Liver (tissue), 7 donors: ENCODE measurements at regions not wholly inside any gene's neighbourhood (a gene's known extent, or its start where the extent isn't known, plus 50 kb on each side); places are given as distances from the start of the nearest gene placed in this dataset.

Experiments
- DNase-seq: peaks from one replicate; pipeline ENCODE4 v3.0.0-alpha.2; 2017; ENCODE audit warnings: low spot score
- H3K27ac ChIP-seq, 2 donors: one replicate each; pipeline ENCODE4 v1.7.0; 2013; ENCODE audit warnings: inconsistent platforms in 2 of 2, low read length in 2 of 2, control low read depth in 1 of 2, low read depth in 1 of 2, mild to moderate bottlenecking in 1 of 2
- H3K27me3 ChIP-seq, 4 donors: one replicate each; pipeline versions ENCODE4 v1.6.1 to v1.7.0; 2013; ENCODE audit warnings: low read length in 3 of 4, inconsistent platforms in 1 of 4, mild to moderate bottlenecking in 1 of 4, moderate library complexity in 1 of 4; ENCODE audit not compliant: control insufficient read depth in 4 of 4, insufficient read depth in 4 of 4
- H3K36me3 ChIP-seq, 4 donors: one replicate each; pipeline versions ENCODE4 v1.6.1 to v1.7.0; 2013; ENCODE audit warnings: low read length in 3 of 4, mild to moderate bottlenecking in 3 of 4, low read depth in 1 of 4, moderate library complexity in 1 of 4; ENCODE audit not compliant: control insufficient read depth in 4 of 4, insufficient read depth in 3 of 4
- H3K4me1 ChIP-seq, 4 donors: one replicate each; pipeline versions ENCODE4 v1.6.1 to v1.7.0; 2013; ENCODE audit warnings: low read length in 3 of 4, mild to moderate bottlenecking in 3 of 4, moderate library complexity in 1 of 4; ENCODE audit not compliant: control insufficient read depth in 4 of 4, insufficient read depth in 4 of 4
- H3K4me3 ChIP-seq, 3 donors: one replicate each; pipeline versions ENCODE4 v1.6.1 to v1.7.0; 2013; ENCODE audit warnings: low read length in 3 of 3, control low read depth in 1 of 3, low read depth in 1 of 3, mild to moderate bottlenecking in 1 of 3
- H3K9ac ChIP-seq, 2 donors: one replicate each; pipeline ENCODE4 v1.7.0; 2013; ENCODE audit warnings: low read length in 2 of 2, mild to moderate bottlenecking in 2 of 2, moderate library complexity in 2 of 2, control low read depth in 1 of 2, low read depth in 1 of 2
- H3K9me3 ChIP-seq, 4 donors: one replicate each; pipeline versions ENCODE4 v1.6.1 to v1.7.0; 2013; ENCODE audit warnings: low read length in 3 of 4; ENCODE audit not compliant: control insufficient read depth in 4 of 4
- EGR1 ChIP-seq, 2 donors: IDR thresholded peaks; 2 replicates each; pipeline ENCODE4 v1.6.1; 2016 to 2018; ENCODE audit warnings: antibody characterized with exemption in 2 of 2, low read depth in 2 of 2
- FOXA1 ChIP-seq: IDR thresholded peaks from 2 replicates; pipeline ENCODE4 v1.6.1; 2016; ENCODE audit warnings: antibody characterized with exemption
- FOXA2 ChIP-seq: IDR thresholded peaks from 2 replicates; pipeline ENCODE4 v1.6.1; 2016; ENCODE audit warnings: antibody characterized with exemption
- GABPA ChIP-seq, 2 donors: IDR thresholded peaks in 1 of 2; conservative IDR thresholded peaks in 1 of 2; 2 replicates each; pipeline ENCODE4 v1.6.1; 2016; ENCODE audit warnings: antibody characterized with exemption in 2 of 2, mild to moderate bottlenecking in 1 of 2, moderate library complexity in 1 of 2
- HNF4A ChIP-seq, 2 donors: conservative IDR thresholded peaks; 2 replicates each; pipeline ENCODE4 v1.6.1; 2016; ENCODE audit warnings: antibody characterized with exemption in 2 of 2, mild to moderate bottlenecking in 2 of 2
- HNF4G ChIP-seq: IDR thresholded peaks from 2 replicates; pipeline ENCODE4 v1.6.1; 2016; ENCODE audit warnings: antibody characterized with exemption
- JUND ChIP-seq, 2 donors: IDR thresholded peaks; 2 replicates each; pipeline ENCODE4 v1.6.1; 2016; ENCODE audit warnings: antibody characterized with exemption in 2 of 2
- NR2F2 ChIP-seq: IDR thresholded peaks from 2 replicates; pipeline ENCODE4 v1.6.1; 2016; ENCODE audit warnings: antibody characterized with exemption
- RAD21 ChIP-seq, 2 donors: IDR thresholded peaks; 2 replicates each; pipeline ENCODE4 v1.6.1; 2016; ENCODE audit warnings: antibody characterized with exemption in 2 of 2, mild to moderate bottlenecking in 2 of 2
- RXRA ChIP-seq, 2 donors: IDR thresholded peaks; 2 replicates each; pipeline ENCODE4 v1.6.1; 2017 to 2018; ENCODE audit warnings: antibody characterized with exemption in 2 of 2, mild to moderate bottlenecking in 1 of 2
- SP1 ChIP-seq: IDR thresholded peaks from 2 replicates; pipeline ENCODE4 v1.6.1; 2018; ENCODE audit warnings: antibody characterized with exemption, mild to moderate bottlenecking
- TAF1 ChIP-seq: conservative IDR thresholded peaks from 2 replicates; pipeline ENCODE4 v1.6.1; 2016; ENCODE audit warnings: antibody characterized with exemption, mild to moderate bottlenecking
- YY1 ChIP-seq: IDR thresholded peaks from 2 replicates; pipeline ENCODE4 v1.6.1; 2016; ENCODE audit warnings: antibody characterized with exemption, mild to moderate bottlenecking
- WGBS: extraction: QIAGEN DNeasy Blood & Tissue Kit; methylation state at CpG from one replicate; pipeline ENCODE4 v1.1.7; 2013; 5-methylcytosine and 5-hydroxymethylcytosine counted together
- TF ChIP-seq, protein P1 (sequence below): IDR thresholded peaks from 2 replicates; pipeline ENCODE4 v1.6.1; 2016; ENCODE audit warnings: antibody characterized with exemption, mild to moderate bottlenecking
- TF ChIP-seq, protein P2 (sequence below): IDR thresholded peaks from 2 replicates; pipeline ENCODE4 v1.6.1; 2016; ENCODE audit warnings: antibody characterized with exemption
- TF ChIP-seq, protein P3 (sequence below): IDR thresholded peaks from 2 replicates; pipeline ENCODE4 v1.6.1; 2016; ENCODE audit warnings: antibody characterized with exemption
- TF ChIP-seq, protein P4 (sequence below): IDR thresholded peaks from 2 replicates; pipeline ENCODE4 v1.6.1; 2016; ENCODE audit warnings: antibody characterized with exemption
- donor health status: healthy.
- donor health status: healthy.
- donor health status: healthy.
- donor health status: healthy.

DNA sequence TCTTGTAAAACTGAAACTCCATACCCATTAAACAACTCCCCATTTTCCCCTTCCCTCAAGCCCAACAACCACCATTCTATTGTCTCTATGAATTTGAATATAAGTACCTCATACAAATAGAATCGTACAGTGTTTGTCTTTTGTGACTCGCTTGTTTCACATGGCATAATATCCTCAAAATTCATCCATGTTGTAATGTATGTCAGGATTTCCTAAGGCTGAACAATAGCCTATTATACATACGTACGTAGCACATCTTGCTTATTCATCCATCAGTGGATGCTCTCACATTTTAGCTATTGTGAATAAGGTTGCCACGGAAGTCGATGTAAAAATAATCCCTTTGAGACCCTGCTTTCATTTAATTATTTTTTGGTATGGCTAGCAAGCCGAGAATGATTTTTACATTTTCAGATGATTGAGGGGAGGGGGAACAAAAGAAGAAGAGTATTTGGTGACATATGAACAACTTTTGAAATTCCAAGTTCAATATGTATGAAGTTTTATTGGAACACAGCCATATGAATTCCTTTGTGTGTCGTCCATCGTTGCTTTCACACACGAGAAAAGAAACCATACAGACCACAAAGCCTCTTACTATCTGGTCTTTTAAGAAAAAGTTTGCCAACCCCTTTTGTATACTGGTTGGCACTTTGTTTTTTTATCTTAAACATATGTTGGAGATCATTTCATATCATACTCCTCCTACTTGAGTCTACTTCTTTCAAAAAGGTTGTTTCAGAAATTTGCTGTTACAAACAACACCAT, 371.2 kb downstream of the NPIPA8 start:
- no peak overlapping the region for H3K4me3 ChIP-seq
- H3K27me3 ChIP-seq, result no peaks in the 10 kb centered on the region
- TF ChIP-seq FOXA1 (no peak), EGR1 (IDR thresholded peaks at IDR 0.05; ENCODE audit: low read depth in 2 of 2) (no peak), RAD21 (IDR thresholded peaks at IDR 0.05) (no peak), YY1 (no peak), FOXA2 (no peak), NR2F2 (no peak), HNF4A (conservative IDR thresholded peaks at IDR 0.05) (no peak), RXRA (IDR thresholded peaks at IDR 0.05) (no peak), GABPA (IDR thresholded peaks at IDR 0.05 in 1 of 2, conservative IDR thresholded peaks at IDR 0.05 in 1 of 2) (no peak), TAF1 (no peak), SP1 (no peak), HNF4G (no peak)
- TF ChIP-seq, protein P1, sequence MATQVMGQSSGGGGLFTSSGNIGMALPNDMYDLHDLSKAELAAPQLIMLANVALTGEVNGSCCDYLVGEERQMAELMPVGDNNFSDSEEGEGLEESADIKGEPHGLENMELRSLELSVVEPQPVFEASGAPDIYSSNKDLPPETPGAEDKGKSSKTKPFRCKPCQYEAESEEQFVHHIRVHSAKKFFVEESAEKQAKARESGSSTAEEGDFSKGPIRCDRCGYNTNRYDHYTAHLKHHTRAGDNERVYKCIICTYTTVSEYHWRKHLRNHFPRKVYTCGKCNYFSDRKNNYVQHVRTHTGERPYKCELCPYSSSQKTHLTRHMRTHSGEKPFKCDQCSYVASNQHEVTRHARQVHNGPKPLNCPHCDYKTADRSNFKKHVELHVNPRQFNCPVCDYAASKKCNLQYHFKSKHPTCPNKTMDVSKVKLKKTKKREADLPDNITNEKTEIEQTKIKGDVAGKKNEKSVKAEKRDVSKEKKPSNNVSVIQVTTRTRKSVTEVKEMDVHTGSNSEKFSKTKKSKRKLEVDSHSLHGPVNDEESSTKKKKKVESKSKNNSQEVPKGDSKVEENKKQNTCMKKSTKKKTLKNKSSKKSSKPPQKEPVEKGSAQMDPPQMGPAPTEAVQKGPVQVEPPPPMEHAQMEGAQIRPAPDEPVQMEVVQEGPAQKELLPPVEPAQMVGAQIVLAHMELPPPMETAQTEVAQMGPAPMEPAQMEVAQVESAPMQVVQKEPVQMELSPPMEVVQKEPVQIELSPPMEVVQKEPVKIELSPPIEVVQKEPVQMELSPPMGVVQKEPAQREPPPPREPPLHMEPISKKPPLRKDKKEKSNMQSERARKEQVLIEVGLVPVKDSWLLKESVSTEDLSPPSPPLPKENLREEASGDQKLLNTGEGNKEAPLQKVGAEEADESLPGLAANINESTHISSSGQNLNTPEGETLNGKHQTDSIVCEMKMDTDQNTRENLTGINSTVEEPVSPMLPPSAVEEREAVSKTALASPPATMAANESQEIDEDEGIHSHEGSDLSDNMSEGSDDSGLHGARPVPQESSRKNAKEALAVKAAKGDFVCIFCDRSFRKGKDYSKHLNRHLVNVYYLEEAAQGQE, result no peak
- TF ChIP-seq, protein P2, sequence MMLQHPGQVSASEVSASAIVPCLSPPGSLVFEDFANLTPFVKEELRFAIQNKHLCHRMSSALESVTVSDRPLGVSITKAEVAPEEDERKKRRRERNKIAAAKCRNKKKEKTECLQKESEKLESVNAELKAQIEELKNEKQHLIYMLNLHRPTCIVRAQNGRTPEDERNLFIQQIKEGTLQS, result no peak
- TF ChIP-seq, protein P3, sequence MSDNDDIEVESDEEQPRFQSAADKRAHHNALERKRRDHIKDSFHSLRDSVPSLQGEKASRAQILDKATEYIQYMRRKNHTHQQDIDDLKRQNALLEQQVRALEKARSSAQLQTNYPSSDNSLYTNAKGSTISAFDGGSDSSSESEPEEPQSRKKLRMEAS, result no peak
- WGBS, result 88% methylated on average over 10 of the region's 10 CpGs
- H3K27ac ChIP-seq, result no peak overlapping the region
- peaks cover 0 to 2% (median 0%) of the 10 kb centered on the region in 4 donors for H3K9me3 ChIP-seq
- H3K9ac ChIP-seq, result no peak overlapping the region
- H3K4me1 ChIP-seq, result no peaks in the 10 kb centered on the region
- no peak for DNase-seq
- H3K36me3 ChIP-seq, result no peaks in the 10 kb centered on the region

DNA sequence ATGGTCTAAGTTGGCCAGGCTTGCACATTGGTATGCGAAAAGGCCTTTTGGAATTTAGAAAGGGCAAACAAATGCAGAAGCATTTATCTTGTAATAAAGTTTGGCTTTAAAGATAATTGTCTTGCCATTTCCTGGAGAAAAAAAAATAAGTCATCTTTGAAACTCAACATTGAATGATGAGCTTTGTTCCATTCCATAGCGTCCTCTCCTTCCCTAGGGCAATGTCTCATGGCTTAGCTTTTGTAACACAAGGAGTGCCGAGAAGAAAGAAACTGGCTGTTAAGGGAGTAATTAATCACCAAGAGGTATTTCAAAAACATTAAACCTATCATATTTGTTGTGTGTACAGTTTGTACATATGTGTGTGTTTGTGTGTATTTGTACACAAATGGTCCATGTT, 372.3 kb downstream of the NPIPA8 start:
- Histone ChIP-seq H3K27ac (no peak overlapping the region), H3K4me3 (no peak overlapping the region), H3K36me3 (no peaks in the 10 kb centered on the region), H3K9ac (no peak overlapping the region), H3K9me3 (peaks cover 0 to 2% (median 0%) of the 10 kb centered on the region in 4 donors), H3K27me3 (no peaks in the 10 kb centered on the region), H3K4me1 (no peaks in the 10 kb centered on the region)
- WGBS, result 87% methylated on average over 3 of the region's 3 CpGs
- DNase-seq, result no peak
- TF ChIP-seq, protein P2, result no peak
- TF ChIP-seq RAD21 (IDR thresholded peaks at IDR 0.05), result no peak
- no peak for TF ChIP-seq TAF1
- TF ChIP-seq NR2F2, result no peak
- no peak for TF ChIP-seq HNF4A (conservative IDR thresholded peaks at IDR 0.05)
- TF ChIP-seq GABPA (IDR thresholded peaks at IDR 0.05 in 1 of 2, conservative IDR thresholded peaks at IDR 0.05 in 1 of 2), result no peak
- no peak for TF ChIP-seq RXRA (IDR thresholded peaks at IDR 0.05)
- TF ChIP-seq JUND (IDR thresholded peaks at IDR 0.05), result no peak
- no peak for TF ChIP-seq FOXA1
- no peak for TF ChIP-seq HNF4G
- TF ChIP-seq, protein P4, sequence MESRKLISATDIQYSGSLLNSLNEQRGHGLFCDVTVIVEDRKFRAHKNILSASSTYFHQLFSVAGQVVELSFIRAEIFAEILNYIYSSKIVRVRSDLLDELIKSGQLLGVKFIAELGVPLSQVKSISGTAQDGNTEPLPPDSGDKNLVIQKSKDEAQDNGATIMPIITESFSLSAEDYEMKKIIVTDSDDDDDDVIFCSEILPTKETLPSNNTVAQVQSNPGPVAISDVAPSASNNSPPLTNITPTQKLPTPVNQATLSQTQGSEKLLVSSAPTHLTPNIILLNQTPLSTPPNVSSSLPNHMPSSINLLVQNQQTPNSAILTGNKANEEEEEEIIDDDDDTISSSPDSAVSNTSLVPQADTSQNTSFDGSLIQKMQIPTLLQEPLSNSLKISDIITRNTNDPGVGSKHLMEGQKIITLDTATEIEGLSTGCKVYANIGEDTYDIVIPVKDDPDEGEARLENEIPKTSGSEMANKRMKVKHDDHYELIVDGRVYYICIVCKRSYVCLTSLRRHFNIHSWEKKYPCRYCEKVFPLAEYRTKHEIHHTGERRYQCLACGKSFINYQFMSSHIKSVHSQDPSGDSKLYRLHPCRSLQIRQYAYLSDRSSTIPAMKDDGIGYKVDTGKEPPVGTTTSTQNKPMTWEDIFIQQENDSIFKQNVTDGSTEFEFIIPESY, result no peak
